OCI-LY1 (cell line): ENCODE measurements at regions not wholly inside any gene's neighbourhood (a gene's known extent, or its start where the extent isn't known, plus 50 kb on each side); places are given as distances from the start of the nearest gene placed in this dataset.

ENCODE experiments used
- CTCF ChIP-seq: fragments of 200-600 bp; sonication (generic), shearing (Covaris generic); IDR thresholded peaks from 2 replicates; pipeline ENCODE4 v1.5.1; 2017; ENCODE audit warnings: mild to moderate bottlenecking, antibody characterized with exemption, low read length, moderate library complexity, mixed read lengths
- EZH2 ChIP-seq: fragments of 200-600 bp; sonication (generic), shearing (Covaris generic); IDR thresholded peaks from 2 replicates; pipeline ENCODE4 v1.8.0; 2017; ENCODE audit warnings: borderline replicate concordance, mixed run types, mild to moderate bottlenecking, antibody characterized with exemption, low read length, moderate library complexity, mixed read lengths

- TF ChIP-seq EZH2 (no peak), CTCF (no peak)
Observed at GRCh38 chr20:22341508-22341907, 242.9 kb downstream of the FOXA2 start.
